Smooth muscle cell (in vitro differentiated cells): ENCODE measurements at regions not wholly inside any gene's neighbourhood (a gene's known extent, or its start where the extent isn't known, plus 50 kb on each side); places are given as distances from the start of the nearest gene placed in this dataset.

Source experiments
- DNase-seq: peaks from one replicate; lab custom pipeline; 2025; ENCODE audit not compliant: unreplicated experiment; lab: John Stamatoyannopoulos, UW
- H2AFZ ChIP-seq: fragments of 200-600 bp; sonication (generic); 2 replicates; pipeline ENCODE4 v1.6.0; 2016; ENCODE audit warnings: antibody characterized with exemption, low read depth, mild to moderate bottlenecking
- H3F3A ChIP-seq: fragments of 200-600 bp; sonication (generic); 2 replicates; pipeline ENCODE4 v1.6.0; 2017; ENCODE audit warnings: antibody characterized with exemption, low read depth
- H3K27ac ChIP-seq: fragments of 200-600 bp; sonication (generic); 2 replicates; pipeline ENCODE4 v1.5.1; 2016; ENCODE audit warnings: low read depth, mild to moderate bottlenecking
- H3K27me3 ChIP-seq: fragments of 200-600 bp; sonication (generic); 2 replicates; pipeline ENCODE4 v1.6.1; 2016; ENCODE audit warnings: low read depth, mild to moderate bottlenecking
- H3K36me3 ChIP-seq: fragments of 200-600 bp; sonication (generic); 2 replicates; pipeline ENCODE4 v1.5.1; 2016; ENCODE audit warnings: low read depth
- H3K4me1 ChIP-seq: fragments of 200-600 bp; sonication (generic); 2 replicates; pipeline ENCODE4 v1.5.1; 2016; ENCODE audit warnings: low read depth
- H3K4me2 ChIP-seq: fragments of 200-600 bp; sonication (generic); 2 replicates; pipeline ENCODE4 v1.6.0; 2016; ENCODE audit warnings: mild to moderate bottlenecking
- H3K4me3 ChIP-seq: fragments of 200-600 bp; sonication (generic); 2 replicates; pipeline ENCODE4 v1.5.1; 2016; ENCODE audit warnings: mild to moderate bottlenecking
- H3K79me2 ChIP-seq: fragments of 200-600 bp; sonication (generic); 2 replicates; pipeline ENCODE4 v1.6.0; 2016; ENCODE audit warnings: low read depth, mild to moderate bottlenecking
- H3K9ac ChIP-seq: fragments of 200-600 bp; sonication (generic); 2 replicates; pipeline ENCODE4 v1.6.0; 2016; ENCODE audit warnings: low read depth
- H3K9me3 ChIP-seq: fragments of 200-600 bp; sonication (generic); replicated peaks from 2 replicates; pipeline ENCODE4 v1.5.1; 2016; ENCODE audit warnings: low read depth
- H4K20me1 ChIP-seq: fragments of 200-600 bp; sonication (generic); 2 replicates; pipeline ENCODE4 v1.6.0; 2016; ENCODE audit warnings: low read depth
- CTCF ChIP-seq: fragments of 200-600 bp; sonication (generic); IDR thresholded peaks from 2 replicates; pipeline ENCODE4 v1.5.1; 2017; ENCODE audit warnings: borderline replicate concordance, mild to moderate bottlenecking, antibody characterized with exemption; ENCODE audit not compliant: insufficient read depth, poor library complexity, severe bottlenecking
- WGBS: methylation state at CpG from one replicate; pipeline ENCODE4 v1.1.7; 2016; ENCODE audit warnings: low lambda C conversion rate; 5-methylcytosine and 5-hydroxymethylcytosine counted together

GRCh38 chr11:116543911-116544475, 228.8 kb downstream of the BUD13 start:
- no peak overlapping the region for H3K4me3 ChIP-seq
- H3F3A ChIP-seq = no peaks in the 10 kb centered on the region
- no peaks in the 10 kb centered on the region for H3K79me2 ChIP-seq
- H3K4me2 ChIP-seq = no peak overlapping the region
- H2AFZ ChIP-seq = no peak overlapping the region
- H3K27ac ChIP-seq = no peak overlapping the region
- peaks cover 38% of the 10 kb centered on the region for H3K27me3 ChIP-seq
- H4K20me1 ChIP-seq = no peaks in the 10 kb centered on the region
- no peak for TF ChIP-seq CTCF
- H3K36me3 ChIP-seq = no peaks in the 10 kb centered on the region
- no peak overlapping the region for H3K9ac ChIP-seq
- no peaks in the 10 kb centered on the region for H3K4me1 ChIP-seq
- no peaks in the 10 kb centered on the region for H3K9me3 ChIP-seq
- DNase-seq = no peak
- WGBS = 88% methylated on average over 4 of the region's 4 CpGs

GRCh38 chr11:116543099-116543498, 229.7 kb downstream of the BUD13 start:
- H3K4me3 ChIP-seq = no peak overlapping the region
- no peaks in the 10 kb centered on the region for H3K36me3 ChIP-seq
- H2AFZ ChIP-seq = no peak overlapping the region
- DNase-seq = no peak
- no peak overlapping the region for H3K27ac ChIP-seq
- H3K4me2 ChIP-seq = no peak overlapping the region
- H3K4me1 ChIP-seq = no peaks in the 10 kb centered on the region
- H3K27me3 ChIP-seq = peaks cover 46% of the 10 kb centered on the region
- no peak overlapping the region for H3K9ac ChIP-seq
- no peaks in the 10 kb centered on the region for H3F3A ChIP-seq
- no peaks in the 10 kb centered on the region for H4K20me1 ChIP-seq
- no peak for TF ChIP-seq CTCF
- no peaks in the 10 kb centered on the region for H3K9me3 ChIP-seq
- H3K79me2 ChIP-seq = no peaks in the 10 kb centered on the region
- WGBS = 76% methylated on average over 4 of the region's 4 CpGs

- H3K4me3 ChIP-seq = no peak overlapping the region
- 89% methylated on average over 6 of the region's 6 CpGs for WGBS
- no peaks in the 10 kb centered on the region for H3K4me1 ChIP-seq
- no peak overlapping the region for H3K4me2 ChIP-seq
- no peak for DNase-seq
- H3K36me3 ChIP-seq = no peaks in the 10 kb centered on the region
- no peak overlapping the region for H2AFZ ChIP-seq
- no peaks in the 10 kb centered on the region for H3K9me3 ChIP-seq
- no peak overlapping the region for H3K27ac ChIP-seq
- no peaks in the 10 kb centered on the region for H3K79me2 ChIP-seq
- H4K20me1 ChIP-seq = no peaks in the 10 kb centered on the region
- peaks cover 51% of the 10 kb centered on the region for H3K27me3 ChIP-seq
- no peak for TF ChIP-seq CTCF
- H3F3A ChIP-seq = no peaks in the 10 kb centered on the region
- no peak overlapping the region for H3K9ac ChIP-seq
These were observed 230.4 kb downstream of the BUD13 start for GRCh38 chr11:116542406-116542805.

GRCh38 chr11:116541460-116541859, 231.3 kb downstream of the BUD13 start:
- TF ChIP-seq CTCF = no peak
- no peaks in the 10 kb centered on the region for H3K4me1 ChIP-seq
- no peak for DNase-seq
- H3K4me2 ChIP-seq = no peak overlapping the region
- no peak overlapping the region for H3K27ac ChIP-seq
- H3F3A ChIP-seq = no peaks in the 10 kb centered on the region
- no peaks in the 10 kb centered on the region for H3K79me2 ChIP-seq
- no peaks in the 10 kb centered on the region for H4K20me1 ChIP-seq
- H3K27me3 ChIP-seq = peaks cover 60% of the 10 kb centered on the region
- WGBS = 97% methylated on average over 1 of the region's 1 CpG
- H3K36me3 ChIP-seq = no peaks in the 10 kb centered on the region
- no peaks in the 10 kb centered on the region for H3K9me3 ChIP-seq
- no peak overlapping the region for H3K4me3 ChIP-seq
- H3K9ac ChIP-seq = no peak overlapping the region
- no peak overlapping the region for H2AFZ ChIP-seq
